Neural cell (in vitro differentiated cells): ENCODE measurements at regions not wholly inside any gene's neighbourhood (a gene's known extent, or its start where the extent isn't known, plus 50 kb on each side); places are given as distances from the start of the nearest gene placed in this dataset.

ENCODE experiments used
- H2AFZ ChIP-seq: fragments of 200-600, 300-800 bp; sonication (generic), shearing (Covaris generic); 2 replicates; pipeline ENCODE4 v1.6.0; 2014; ENCODE audit warnings: low read depth, mild to moderate bottlenecking, antibody characterized with exemption, low read length, moderate library complexity
- H3F3A ChIP-seq: fragments of 200-600 bp; shearing (Covaris generic); 2 replicates; pipeline ENCODE4 v1.6.1; 2016; ENCODE audit warnings: mild to moderate bottlenecking, moderate library complexity, mixed read lengths, antibody characterized with exemption, low read length; ENCODE audit not compliant: insufficient read depth, poor library complexity, severe bottlenecking
- H3K27ac ChIP-seq: fragments of 200-600, 300-800 bp; sonication (generic), shearing (Covaris generic); 2 replicates; pipeline ENCODE4 v1.5.1; 2014; ENCODE audit warnings: mild to moderate bottlenecking, low read length, moderate library complexity
- H3K27me3 ChIP-seq: fragments of 300-800, 200-600 bp; sonication (generic), shearing (Covaris generic); 2 replicates; pipeline ENCODE4 v1.6.0; 2014; ENCODE audit warnings: mild to moderate bottlenecking, low read depth, low read length, moderate library complexity; ENCODE audit not compliant: insufficient read depth
- H3K36me3 ChIP-seq: fragments of 300-800, 200-600 bp; sonication (generic), shearing (Covaris generic); 2 replicates; pipeline ENCODE4 v1.5.1; 2014; ENCODE audit warnings: mild to moderate bottlenecking, antibody characterized with exemption, low read length, moderate library complexity; ENCODE audit not compliant: insufficient read depth
- H3K4me2 ChIP-seq: fragments of 300-800, 200-600 bp; sonication (generic), shearing (Covaris generic); 2 replicates; pipeline ENCODE4 v1.6.0; 2014; ENCODE audit warnings: mild to moderate bottlenecking, low read length
- H3K4me3 ChIP-seq: fragments of 300-800, 200-600 bp; sonication (generic), shearing (Covaris generic); 2 replicates; pipeline ENCODE4 v1.5.1; 2014; ENCODE audit warnings: mild to moderate bottlenecking, low read length, moderate library complexity
- H3K79me2 ChIP-seq: fragments of 200-600 bp; shearing (Covaris generic); replicated peaks from 2 replicates; pipeline ENCODE4 v1.6.0; 2014; ENCODE audit warnings: mild to moderate bottlenecking, low read length, moderate library complexity; ENCODE audit not compliant: insufficient read depth
- H3K9ac ChIP-seq: fragments of 300-800, 200-600 bp; sonication (generic), shearing (Covaris generic); 2 replicates; pipeline ENCODE4 v1.6.1; 2016; ENCODE audit warnings: mild to moderate bottlenecking, low read length, mixed read lengths
- H3K9me2 ChIP-seq: fragments of 200-600 bp; shearing (Covaris generic); 2 replicates; pipeline ENCODE4 v1.6.1; 2016; ENCODE audit warnings: mild to moderate bottlenecking, low read length, mixed read lengths; ENCODE audit not compliant: insufficient read depth
- H3K9me3 ChIP-seq: fragments of 200-600, 300-800 bp; sonication (generic), shearing (Covaris generic); 2 replicates; pipeline ENCODE4 v1.6.1; 2016; ENCODE audit warnings: mild to moderate bottlenecking, mixed run types, low read length, moderate library complexity, mixed read lengths
- H4K20me1 ChIP-seq: fragments of 200-600 bp; shearing (Covaris generic); 2 replicates; pipeline ENCODE4 v1.6.1; 2016; ENCODE audit warnings: mild to moderate bottlenecking, mixed run types; ENCODE audit not compliant: insufficient read depth
- EP300 ChIP-seq: fragments of 450-650 bp; conservative IDR thresholded peaks from 2 replicates; pipeline ENCODE4 v1.6.1; 2014; ENCODE audit warnings: antibody characterized with exemption, mild to moderate bottlenecking, moderate library complexity; ENCODE audit not compliant: poor library complexity, severe bottlenecking
- EZH2 ChIP-seq: fragments of 200-600, 300-800 bp; shearing (Covaris generic), sonication (generic); IDR thresholded peaks from 2 replicates; pipeline ENCODE4 v1.6.1; 2014; ENCODE audit warnings: antibody characterized with exemption, low read length, borderline replicate concordance, mild to moderate bottlenecking; ENCODE audit not compliant: insufficient read depth, poor library complexity, severe bottlenecking
- MXI1 ChIP-seq: fragments of 450-650 bp; conservative IDR thresholded peaks from 2 replicates; pipeline ENCODE4 v1.6.1; 2014; ENCODE audit warnings: antibody characterized with exemption, mild to moderate bottlenecking; ENCODE audit not compliant: poor library complexity, severe bottlenecking
- POLR2AphosphoS5 ChIP-seq: IDR thresholded peaks from 2 replicates; pipeline ENCODE4 v1.6.1; 2012
- RAD21 ChIP-seq: fragments of 450-650 bp; conservative IDR thresholded peaks from 2 replicates; pipeline ENCODE4 v1.6.1; 2014; ENCODE audit warnings: antibody characterized with exemption, mild to moderate bottlenecking, moderate library complexity
- REST ChIP-seq: IDR thresholded peaks from 2 replicates; pipeline ENCODE4 v1.6.1; 2012; ENCODE audit warnings: borderline replicate concordance
- SMC3 ChIP-seq: fragments of 450-650 bp; conservative IDR thresholded peaks from 2 replicates; pipeline ENCODE4 v1.6.1; 2014; ENCODE audit warnings: antibody characterized with exemption, mild to moderate bottlenecking, moderate library complexity; ENCODE audit not compliant: poor library complexity
- TAF1 ChIP-seq: IDR thresholded peaks from 2 replicates; pipeline ENCODE4 v1.6.1; 2012; ENCODE audit warnings: low read depth
- TF ChIP-seq, protein P1 (sequence below): fragments of 450-650 bp; IDR thresholded peaks from 2 replicates; pipeline ENCODE4 v1.5.1; 2014; ENCODE audit warnings: antibody characterized with exemption, mild to moderate bottlenecking, moderate library complexity; ENCODE audit not compliant: poor library complexity, severe bottlenecking

GRCh38 chr18:8945514-8945913 lies 157.0 kb upstream of the NDUFV2 start:
- no peak overlapping the region for H3K9ac ChIP-seq
- no peaks in the 10 kb centered on the region for H3K9me2 ChIP-seq
- TF ChIP-seq MXI1 (no peak), SMC3 (no peak), RAD21 (no peak), EZH2 (no peak), REST (no peak), TAF1 (no peak), EP300 (no peak), POLR2AphosphoS5 (no peak)
- TF ChIP-seq, protein P1, sequence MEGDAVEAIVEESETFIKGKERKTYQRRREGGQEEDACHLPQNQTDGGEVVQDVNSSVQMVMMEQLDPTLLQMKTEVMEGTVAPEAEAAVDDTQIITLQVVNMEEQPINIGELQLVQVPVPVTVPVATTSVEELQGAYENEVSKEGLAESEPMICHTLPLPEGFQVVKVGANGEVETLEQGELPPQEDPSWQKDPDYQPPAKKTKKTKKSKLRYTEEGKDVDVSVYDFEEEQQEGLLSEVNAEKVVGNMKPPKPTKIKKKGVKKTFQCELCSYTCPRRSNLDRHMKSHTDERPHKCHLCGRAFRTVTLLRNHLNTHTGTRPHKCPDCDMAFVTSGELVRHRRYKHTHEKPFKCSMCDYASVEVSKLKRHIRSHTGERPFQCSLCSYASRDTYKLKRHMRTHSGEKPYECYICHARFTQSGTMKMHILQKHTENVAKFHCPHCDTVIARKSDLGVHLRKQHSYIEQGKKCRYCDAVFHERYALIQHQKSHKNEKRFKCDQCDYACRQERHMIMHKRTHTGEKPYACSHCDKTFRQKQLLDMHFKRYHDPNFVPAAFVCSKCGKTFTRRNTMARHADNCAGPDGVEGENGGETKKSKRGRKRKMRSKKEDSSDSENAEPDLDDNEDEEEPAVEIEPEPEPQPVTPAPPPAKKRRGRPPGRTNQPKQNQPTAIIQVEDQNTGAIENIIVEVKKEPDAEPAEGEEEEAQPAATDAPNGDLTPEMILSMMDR: no peak
- no peak overlapping the region for H3K4me2 ChIP-seq
- H4K20me1 ChIP-seq: no peaks in the 10 kb centered on the region
- no peaks in the 10 kb centered on the region for H3K36me3 ChIP-seq
- no peak overlapping the region for H2AFZ ChIP-seq
- H3F3A ChIP-seq: no peaks in the 10 kb centered on the region
- H3K9me3 ChIP-seq: no peaks in the 10 kb centered on the region
- no peaks in the 10 kb centered on the region for H3K79me2 ChIP-seq
- H3K4me3 ChIP-seq: no peak overlapping the region
- H3K27ac ChIP-seq: no peak overlapping the region
- H3K27me3 ChIP-seq: no peaks in the 10 kb centered on the region

DNA sequence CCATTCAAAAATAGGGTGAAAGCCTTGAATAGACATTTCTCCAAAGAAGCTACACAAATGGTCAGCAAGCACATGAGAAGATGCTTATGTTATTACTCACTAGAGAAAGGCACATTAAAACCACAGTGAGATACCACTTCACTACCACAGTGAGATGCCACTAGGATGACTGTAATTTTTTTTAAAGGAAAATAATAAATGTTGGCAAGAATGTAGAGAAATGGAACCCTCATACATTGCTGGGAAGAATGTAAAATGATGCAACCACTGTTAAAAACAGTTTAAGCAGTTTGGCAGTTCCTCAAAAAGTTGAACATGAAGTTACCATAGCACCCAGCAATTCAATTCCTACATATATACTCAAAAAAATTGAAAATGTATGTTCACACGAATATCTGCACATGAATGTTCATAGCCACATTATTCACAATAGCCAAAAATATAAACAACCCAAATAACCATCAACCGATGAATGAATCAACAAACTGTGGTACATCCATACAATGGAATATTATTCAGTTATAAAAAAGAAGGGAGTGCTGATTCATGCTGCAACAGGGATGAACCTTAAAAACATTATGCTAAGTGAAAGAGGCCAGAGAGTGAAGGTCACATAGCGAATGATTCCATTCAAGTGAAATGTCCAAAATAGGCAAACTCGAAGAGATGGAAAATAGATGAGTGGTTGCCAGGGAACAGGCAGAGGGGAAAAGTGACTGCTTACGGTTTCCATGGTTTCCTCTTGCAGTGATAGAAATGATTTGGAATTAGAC lies 156.2 kb upstream of the NDUFV2 start:
- H3K9me3 ChIP-seq: no peaks in the 10 kb centered on the region
- H2AFZ ChIP-seq: no peak overlapping the region
- no peaks in the 10 kb centered on the region for H3K36me3 ChIP-seq
- TF ChIP-seq MXI1: no peak
- TF ChIP-seq, protein P1: no peak
- TF ChIP-seq EZH2: no peak
- no peak for TF ChIP-seq REST
- no peak for TF ChIP-seq RAD21
- TF ChIP-seq SMC3: no peak
- no peaks in the 10 kb centered on the region for H3K79me2 ChIP-seq
- no peak overlapping the region for H3K4me2 ChIP-seq
- no peak overlapping the region for H3K27ac ChIP-seq
- no peak overlapping the region for H3K4me3 ChIP-seq
- H4K20me1 ChIP-seq: no peaks in the 10 kb centered on the region
- no peaks in the 10 kb centered on the region for H3K9me2 ChIP-seq
- no peak overlapping the region for H3K9ac ChIP-seq
- no peaks in the 10 kb centered on the region for H3F3A ChIP-seq
- no peaks in the 10 kb centered on the region for H3K27me3 ChIP-seq
